ENCODE measurements at regions not wholly inside any gene's neighbourhood (a gene's known extent, or its start where the extent isn't known, plus 50 kb on each side); places are given as distances from the start of the nearest gene placed in this dataset.

GRCh38 chr14:50037852-50038251, 78.5 kb downstream of the VCPKMT start:
- H2BK5ac ChIP-seq (ENCODE audit: low read depth, low read length): no peak overlapping the region
- no peaks in the 10 kb centered on the region for H3K79me2 ChIP-seq (ENCODE audit: control insufficient read depth in 1 of 2, insufficient read depth in 2 of 2, low read length in 2 of 2)
- H3K27ac ChIP-seq (ENCODE audit: low read depth, low read length): no peak overlapping the region
- ChIA-PET CTCF (ENCODE audit: partially characterized antibody) (interaction anchor here (0.8 to 3.3 kb wide), 7 partner anchors 9 to 66 kb away, joined by 3 to 9 read pairs (median 4); no protein-coding TSS in a partner anchor), POLR2A (ENCODE audit: partially characterized antibody) (interaction anchor here (0.7 kb wide), 1 partner anchor 14 kb away, joined by 3 read pairs; no protein-coding TSS in a partner anchor)
- no peak overlapping the region for H3K56ac ChIP-seq (replicated peaks; ENCODE audit: insufficient read length, low read depth, low read length)
- no peak overlapping the region for H2BK20ac ChIP-seq (ENCODE audit: low read length)
- H3K36me3 ChIP-seq (ENCODE audit: control insufficient read depth in 2 of 4, insufficient read depth in 4 of 4, low read length in 3 of 4): no peaks in the 10 kb centered on the region
- no peak overlapping the region for H2BK12ac ChIP-seq (ENCODE audit: low read depth, low read length)
- no peak overlapping the region for H4K8ac ChIP-seq (ENCODE audit: extremely low read depth, insufficient read depth, low read length)
- H3K18ac ChIP-seq (ENCODE audit: extremely low read depth, low read length): no peak overlapping the region
- H4K20me1 ChIP-seq (replicated peaks in 1 of 2; ENCODE audit: control insufficient read depth in 1 of 2, insufficient read depth in 2 of 2, low read length in 2 of 2): no peaks in the 10 kb centered on the region
- no peak overlapping the region for H4K91ac ChIP-seq (replicated peaks; ENCODE audit: insufficient read length, low read length)
- 86% methylated on average over 6 of the region's 6 CpGs; no CpG with 5 or more reads in 1 of the 2 experiments for WGBS, 2 experiments (ENCODE audit: extremely low coverage in 1 of 2, insufficient coverage in 1 of 2, insufficient read length in 1 of 2, insufficient replicate concordance in 2 of 2, low coverage in 1 of 2, low lambda C conversion rate in 2 of 2, missing lambda C conversion rate in 1 of 2)
- H3K79me1 ChIP-seq (ENCODE audit: low read depth, low read length): no peaks in the 10 kb centered on the region
- H3K14ac ChIP-seq (ENCODE audit: insufficient read length): no peak overlapping the region
- H3K9me3 ChIP-seq (ENCODE audit: insufficient read depth in 2 of 2, low read depth in 1 of 2, low read length in 1 of 2): no peaks in the 10 kb centered on the region
- H2BK120ac ChIP-seq (replicated peaks; ENCODE audit: low read depth, low read length): no peak overlapping the region
- FAIRE-seq (no peak), DNase-seq (ENCODE audit: low read depth in 1 of 2, low spot score in 2 of 2) (no peak)
- H3K9ac ChIP-seq (replicated peaks in 1 of 4; ENCODE audit: extremely low read depth in 1 of 4, low read depth in 3 of 4, low read length in 3 of 4): no peak overlapping the region
- no peak for TF ChIP-seq TAF7 (optimal IDR thresholded peaks at IDR 0.05; ENCODE audit: borderline replicate concordance, low read depth, low read length)
- no peak for TF ChIP-seq KDM4A (IDR thresholded peaks at IDR 0.05; ENCODE audit: low read depth, low read length, severe bottlenecking)
- TF ChIP-seq KDM1A (IDR thresholded peaks at IDR 0.05; ENCODE audit: borderline replicate concordance, low read length): no peak
- TF ChIP-seq CHD1 (IDR thresholded peaks at IDR 0.05; ENCODE audit: low read depth, low read length): no peak
- H4K5ac ChIP-seq (ENCODE audit: insufficient read length, low read depth, low read length): no peak overlapping the region
- no peaks in the 10 kb centered on the region for H3K4me1 ChIP-seq (replicated peaks in 1 of 4; ENCODE audit: control insufficient read depth in 3 of 4, insufficient read depth in 4 of 4, low read length in 3 of 4)
- H3K4ac ChIP-seq (replicated peaks; ENCODE audit: insufficient read length, low read depth, low read length): no peak overlapping the region
- no peak overlapping the region for H3K4me3 ChIP-seq (ENCODE audit: extremely low read depth in 1 of 4, insufficient read depth in 2 of 4, low read depth in 3 of 4, low read length in 4 of 4)
- no peaks in the 10 kb centered on the region for H3K23me2 ChIP-seq (ENCODE audit: low read depth, low read length)
- H2AFZ ChIP-seq (ENCODE audit: low read length): no peak overlapping the region
- no peak overlapping the region for H3K4me2 ChIP-seq (ENCODE audit: insufficient read depth in 1 of 2, low read depth in 2 of 2, low read length in 2 of 2)
- H2BK15ac ChIP-seq (ENCODE audit: low read length): no peak overlapping the region
- H3K23ac ChIP-seq (ENCODE audit: insufficient read length): no peak overlapping the region
- H3K27me3 ChIP-seq (replicated peaks in 1 of 4; ENCODE audit: control insufficient read depth in 3 of 4, extremely low read depth in 1 of 4, insufficient read depth in 3 of 4, low read length in 3 of 4): no peaks in the 10 kb centered on the region
- H2AK5ac ChIP-seq (ENCODE audit: low read depth, low read length): no peak overlapping the region

Measured in H1 (cell line).